Activated T-cell treated with anti-CD3 and anti-CD28 coated beads, Interleukin-2, amount 50 U/mL, for 24 hours (primary cell): ENCODE measurements at regions not wholly inside any gene's neighbourhood (a gene's known extent, or its start where the extent isn't known, plus 50 kb on each side); places are given as distances from the start of the nearest gene placed in this dataset.

Experiments
- DNase-seq: peaks from one replicate; pipeline ENCODE4 v3.0.0-alpha.2; 2020
- H3K27ac Mint-ChIP-seq: 2 replicates; pipeline ENCODE4 v1.8.0; 2020; ENCODE audit warnings: mild to moderate bottlenecking, mixed read lengths
- H3K27me3 Mint-ChIP-seq: 2 replicates; pipeline ENCODE4 v1.8.0; 2020; ENCODE audit warnings: mixed read lengths
- H3K36me3 Mint-ChIP-seq: 2 replicates; pipeline ENCODE4 v1.8.0; 2020; ENCODE audit warnings: low read depth, mixed read lengths
- H3K4me1 Mint-ChIP-seq: 2 replicates; pipeline ENCODE4 v1.8.0; 2020; ENCODE audit warnings: low read depth, mixed read lengths
- H3K4me3 Mint-ChIP-seq: 2 replicates; pipeline ENCODE4 v1.8.0; 2020; ENCODE audit warnings: mild to moderate bottlenecking, moderate library complexity, mixed read lengths
- H3K9me3 Mint-ChIP-seq: 2 replicates; pipeline ENCODE4 v1.8.0; 2020; ENCODE audit warnings: mixed read lengths

DNA sequence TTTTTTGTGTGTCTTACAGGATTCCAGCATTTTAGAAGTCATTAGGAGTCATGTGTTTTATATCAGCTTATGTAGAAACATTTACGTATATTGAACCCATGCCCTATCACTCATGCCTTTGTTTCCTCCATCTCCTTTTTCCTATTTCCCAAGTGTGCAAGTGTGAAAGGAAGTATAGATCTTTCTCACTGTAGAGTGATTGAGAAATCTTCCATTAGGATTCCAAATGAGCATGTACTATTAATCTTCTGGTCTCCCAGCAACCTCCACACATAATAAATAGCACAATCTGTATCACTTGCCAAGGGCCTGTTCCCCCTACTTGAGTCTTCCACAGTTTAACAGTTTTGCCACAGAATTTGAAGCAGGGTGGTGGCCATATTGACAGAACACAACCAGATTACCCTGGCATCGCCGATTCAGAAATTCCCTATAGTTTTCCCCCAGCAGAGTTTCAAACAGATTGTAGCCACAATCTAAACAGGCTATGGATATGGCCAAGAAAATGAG lies 1052.8 kb downstream of the TTLL7 start:
- Mint-ChIP-seq H3K4me1 (no peaks in the 10 kb centered on the region), H3K27ac (no peak overlapping the region), H3K9me3 (no peaks in the 10 kb centered on the region), H3K4me3 (no peak overlapping the region), H3K27me3 (no peaks in the 10 kb centered on the region), H3K36me3 (no peaks in the 10 kb centered on the region)
- no peak for DNase-seq

DNA sequence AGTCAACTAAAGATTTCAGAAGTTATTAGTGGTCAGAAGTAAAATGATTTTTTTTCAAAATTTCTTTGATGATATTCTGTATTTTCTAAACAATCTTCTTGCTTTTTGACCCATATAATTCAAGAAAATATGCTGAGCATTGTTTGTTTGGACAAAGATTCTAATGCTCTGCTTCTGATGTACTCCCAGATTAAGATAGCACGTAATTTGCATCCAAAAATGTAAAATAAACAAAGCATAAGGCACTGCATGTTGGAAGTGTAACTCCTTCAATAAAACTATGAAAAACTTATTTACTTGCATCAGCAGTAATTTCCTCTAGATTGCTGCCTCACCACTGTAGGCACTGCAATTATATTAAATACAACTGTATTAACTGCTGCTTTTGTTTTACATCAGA lies 1054.1 kb downstream of the TTLL7 start:
- H3K4me1 Mint-ChIP-seq, result no peaks in the 10 kb centered on the region

GRCh38 chr1:82934074-82934473 lies 1064.9 kb downstream of the TTLL7 start:
- Mint-ChIP-seq H3K9me3 (peaks cover 8% of the 10 kb centered on the region), H3K4me3 (no peak overlapping the region), H3K36me3 (no peaks in the 10 kb centered on the region), H3K27me3 (no peaks in the 10 kb centered on the region), H3K27ac (no peak overlapping the region), H3K4me1 (peaks cover 4% of the 10 kb centered on the region)
- no peak for DNase-seq

More for the DNA sequence above, 1054.1 kb downstream of the TTLL7 start:
- Mint-ChIP-seq H3K27me3 (no peaks in the 10 kb centered on the region), H3K36me3 (no peaks in the 10 kb centered on the region), H3K27ac (no peak overlapping the region), H3K9me3 (no peaks in the 10 kb centered on the region), H3K4me3 (no peak overlapping the region)
- DNase-seq, result no peak

- no peak overlapping the region for H3K4me3 Mint-ChIP-seq
- no peaks in the 10 kb centered on the region for H3K36me3 Mint-ChIP-seq
- H3K9me3 Mint-ChIP-seq, result peaks cover 8% of the 10 kb centered on the region
- no peak for DNase-seq
- H3K4me1 Mint-ChIP-seq, result peaks cover 4% of the 10 kb centered on the region
- H3K27me3 Mint-ChIP-seq, result no peaks in the 10 kb centered on the region
- H3K27ac Mint-ChIP-seq, result no peak overlapping the region
Measured at GRCh38 chr1:82932727-82933126, 1066.2 kb downstream of the TTLL7 start.

- Mint-ChIP-seq H3K27me3 (no peaks in the 10 kb centered on the region), H3K4me3 (no peak overlapping the region), H3K9me3 (peaks cover 8% of the 10 kb centered on the region), H3K27ac (no peak overlapping the region), H3K36me3 (no peaks in the 10 kb centered on the region), H3K4me1 (peaks cover 4% of the 10 kb centered on the region)
- DNase-seq, result no peak
Measured at GRCh38 chr1:82932207-82932606, 1066.7 kb downstream of the TTLL7 start.

DNA sequence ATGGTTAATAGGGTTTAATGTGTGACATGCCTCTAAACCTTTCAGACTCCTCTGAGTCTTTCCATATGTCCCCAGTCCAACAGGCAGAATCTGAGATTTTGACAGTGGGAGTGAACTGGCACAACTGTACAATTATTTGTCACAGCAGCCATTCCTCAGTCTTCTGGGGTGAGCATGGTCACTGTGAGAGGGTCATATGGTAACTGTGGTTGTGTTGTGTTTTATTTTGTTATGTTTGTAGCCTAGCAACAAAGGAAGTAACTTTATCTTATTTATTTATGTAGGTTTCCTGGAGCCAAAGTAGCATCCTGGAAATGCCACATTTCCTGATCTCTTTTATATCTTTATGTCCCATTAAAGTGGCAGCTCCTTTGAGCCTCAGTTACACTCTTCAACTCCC lies 1067.9 kb downstream of the TTLL7 start:
- Mint-ChIP-seq H3K27ac (no peak overlapping the region), H3K4me1 (peaks cover 4% of the 10 kb centered on the region), H3K36me3 (no peaks in the 10 kb centered on the region), H3K27me3 (no peaks in the 10 kb centered on the region), H3K4me3 (no peak overlapping the region), H3K9me3 (peaks cover 8% of the 10 kb centered on the region)
- no peak for DNase-seq

DNA sequence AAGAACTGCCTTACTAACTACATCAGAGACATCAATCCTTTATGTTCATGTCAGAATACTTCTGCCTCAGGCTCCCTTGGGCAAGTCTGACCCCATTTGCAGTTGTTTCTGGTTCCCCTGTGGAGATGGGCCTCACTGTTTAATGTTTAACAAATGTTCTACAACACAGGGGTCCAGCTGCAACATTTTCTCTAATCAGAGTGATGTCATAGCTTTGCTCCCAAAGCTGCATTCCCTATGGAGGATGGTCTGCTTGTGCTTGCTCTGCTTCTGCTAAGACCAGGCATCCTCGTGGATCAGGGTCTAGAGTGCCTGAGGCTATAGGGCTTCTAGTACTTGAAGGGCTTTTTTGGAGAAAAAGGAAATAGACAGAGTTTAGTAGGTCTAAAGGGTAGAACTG lies 1071.2 kb downstream of the TTLL7 start:
- DNase-seq, result no peak
- H3K27me3 Mint-ChIP-seq, result no peaks in the 10 kb centered on the region
- peaks cover under 1% of the 10 kb centered on the region for H3K9me3 Mint-ChIP-seq
- peaks cover 4% of the 10 kb centered on the region for H3K4me1 Mint-ChIP-seq
- no peak overlapping the region for H3K4me3 Mint-ChIP-seq
- H3K27ac Mint-ChIP-seq, result no peak overlapping the region
- no peaks in the 10 kb centered on the region for H3K36me3 Mint-ChIP-seq

- no peak for DNase-seq
- no peaks in the 10 kb centered on the region for H3K36me3 Mint-ChIP-seq
- H3K27me3 Mint-ChIP-seq, result no peaks in the 10 kb centered on the region
- no peak overlapping the region for H3K4me3 Mint-ChIP-seq
- H3K9me3 Mint-ChIP-seq, result no peaks in the 10 kb centered on the region
- no peak overlapping the region for H3K27ac Mint-ChIP-seq
- H3K4me1 Mint-ChIP-seq, result no peaks in the 10 kb centered on the region
Measured at GRCh38 chr1:82924666-82925065, 1074.3 kb downstream of the TTLL7 start.

- DNase-seq, result no peak
- H3K36me3 Mint-ChIP-seq, result no peaks in the 10 kb centered on the region
- no peak overlapping the region for H3K4me3 Mint-ChIP-seq
- no peaks in the 10 kb centered on the region for H3K4me1 Mint-ChIP-seq
- no peak overlapping the region for H3K27ac Mint-ChIP-seq
- no peaks in the 10 kb centered on the region for H3K27me3 Mint-ChIP-seq
- H3K9me3 Mint-ChIP-seq, result no peaks in the 10 kb centered on the region
Measured at GRCh38 chr1:82923931-82924330, 1075.0 kb downstream of the TTLL7 start.

- H3K4me3 Mint-ChIP-seq, result no peak overlapping the region
- no peak for DNase-seq
- no peak overlapping the region for H3K27ac Mint-ChIP-seq
- H3K4me1 Mint-ChIP-seq, result no peaks in the 10 kb centered on the region
- H3K27me3 Mint-ChIP-seq, result no peaks in the 10 kb centered on the region
- no peaks in the 10 kb centered on the region for H3K9me3 Mint-ChIP-seq
- H3K36me3 Mint-ChIP-seq, result no peaks in the 10 kb centered on the region
Measured at GRCh38 chr1:82921759-82922158, 1077.2 kb downstream of the TTLL7 start.

GRCh38 chr1:82920418-82921248 lies 1078.3 kb downstream of the TTLL7 start:
- H3K4me3 Mint-ChIP-seq, result no peak overlapping the region
- no peaks in the 10 kb centered on the region for H3K9me3 Mint-ChIP-seq
- H3K36me3 Mint-ChIP-seq, result no peaks in the 10 kb centered on the region
- no peaks in the 10 kb centered on the region for H3K4me1 Mint-ChIP-seq
- H3K27ac Mint-ChIP-seq, result no peak overlapping the region
- DNase-seq, result no peak
- no peaks in the 10 kb centered on the region for H3K27me3 Mint-ChIP-seq

GRCh38 chr1:82919837-82920236 lies 1079.1 kb downstream of the TTLL7 start:
- no peak overlapping the region for H3K4me3 Mint-ChIP-seq
- no peaks in the 10 kb centered on the region for H3K4me1 Mint-ChIP-seq
- DNase-seq, result no peak
- H3K27me3 Mint-ChIP-seq, result no peaks in the 10 kb centered on the region
- H3K36me3 Mint-ChIP-seq, result no peaks in the 10 kb centered on the region
- no peak overlapping the region for H3K27ac Mint-ChIP-seq
- H3K9me3 Mint-ChIP-seq, result no peaks in the 10 kb centered on the region

DNA sequence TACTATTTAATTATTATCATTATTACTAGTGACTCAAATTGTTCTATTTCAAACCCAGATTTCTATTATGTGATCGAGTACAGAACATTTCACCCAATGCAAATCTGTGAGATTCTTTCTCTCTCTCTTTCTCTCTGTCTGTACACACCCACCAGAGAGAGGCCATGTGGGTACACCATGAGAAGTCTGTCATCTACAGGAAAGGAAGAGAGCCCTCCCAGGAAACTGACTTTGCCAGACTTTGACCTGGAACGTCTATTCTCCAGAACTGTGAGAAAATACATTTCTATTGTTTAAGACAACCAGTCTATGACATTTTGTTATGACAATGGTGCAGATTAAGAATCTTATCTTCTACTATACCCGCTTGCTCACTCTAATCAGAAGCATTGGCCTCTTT lies 1091.6 kb downstream of the TTLL7 start:
- DNase-seq, result no peak
- H3K4me1 Mint-ChIP-seq, result no peaks in the 10 kb centered on the region

DNA sequence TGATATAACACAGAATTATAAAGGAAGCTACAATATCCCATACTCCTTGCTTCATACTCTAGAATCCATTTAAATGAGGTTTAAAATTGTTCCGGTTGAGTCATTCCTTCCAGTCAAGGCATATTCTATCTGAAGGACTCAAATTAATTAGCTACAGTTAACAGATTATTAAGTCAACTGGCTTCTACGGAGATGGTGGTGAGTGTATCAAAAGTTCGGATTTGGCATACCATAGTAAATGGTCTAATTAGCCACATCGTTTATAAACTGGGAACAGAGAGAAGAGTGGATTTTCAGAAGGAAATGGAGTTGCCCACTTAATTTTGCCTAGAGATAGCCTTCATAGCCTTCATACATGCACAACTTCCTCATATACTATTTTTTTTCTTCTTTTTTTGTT lies 1095.3 kb downstream of the TTLL7 start:
- no peak overlapping the region for H3K4me3 Mint-ChIP-seq
- no peaks in the 10 kb centered on the region for H3K9me3 Mint-ChIP-seq
- no peaks in the 10 kb centered on the region for H3K27me3 Mint-ChIP-seq
- no peaks in the 10 kb centered on the region for H3K36me3 Mint-ChIP-seq
- H3K4me1 Mint-ChIP-seq, result no peaks in the 10 kb centered on the region
- DNase-seq, result no peak
- no peak overlapping the region for H3K27ac Mint-ChIP-seq

More for the DNA sequence above, 1091.6 kb downstream of the TTLL7 start:
- no peak overlapping the region for H3K27ac Mint-ChIP-seq
- H3K36me3 Mint-ChIP-seq, result no peaks in the 10 kb centered on the region
- H3K27me3 Mint-ChIP-seq, result no peaks in the 10 kb centered on the region
- no peaks in the 10 kb centered on the region for H3K9me3 Mint-ChIP-seq
- no peak overlapping the region for H3K4me3 Mint-ChIP-seq

DNA sequence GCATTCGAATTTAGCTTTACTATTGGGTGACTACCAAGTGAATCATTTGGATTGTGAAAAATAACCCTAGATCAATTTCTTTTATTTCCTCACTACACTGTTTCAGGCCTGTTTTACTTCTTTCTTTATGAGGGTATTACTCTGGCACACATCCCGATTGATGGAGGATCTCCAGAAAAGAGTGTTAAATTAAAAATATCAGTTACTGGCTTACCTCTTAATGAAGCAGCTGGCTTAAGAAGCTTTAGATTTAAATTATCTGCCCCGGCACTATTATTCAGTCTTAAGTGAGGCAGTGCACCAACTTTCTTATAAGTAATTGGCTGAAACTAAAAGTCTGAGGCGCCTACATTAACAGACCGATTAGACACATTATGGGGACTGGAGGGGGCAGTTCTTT lies 1097.4 kb downstream of the TTLL7 start:
- Mint-ChIP-seq H3K27ac (no peak overlapping the region), H3K36me3 (no peaks in the 10 kb centered on the region), H3K9me3 (no peaks in the 10 kb centered on the region), H3K27me3 (no peaks in the 10 kb centered on the region), H3K4me1 (no peaks in the 10 kb centered on the region), H3K4me3 (no peak overlapping the region)
- no peak for DNase-seq
